CD4-positive, alpha-beta T cell (primary cell): ENCODE measurements at regions not wholly inside any gene's neighbourhood (a gene's known extent, or its start where the extent isn't known, plus 50 kb on each side); places are given as distances from the start of the nearest gene placed in this dataset.
"Not testable (repeated sequence)": the region's sequence is repeated elsewhere in the genome, so short reads cannot be mapped to it uniquely, and the experiment has no call there.

ENCODE experiments used
- ATAC-seq: fragments of 200-7000 bp; cut with Tn5 transposase; one replicate; pipeline ENCODE4 v1.10.0; 2022; ENCODE audit warnings: mild to moderate bottlenecking; ENCODE audit not compliant: poor library complexity
- CTCF ChIA-PET: fragments of 350-600 bp; sonication (Branson Sonifier 250); formaldehyde crosslinking; loops from one replicate; lab custom pipeline; 2021; ENCODE audit warnings: antibody characterized with exemption, inconsistent platforms; lab: Charles Lee
- POLR2A ChIA-PET: fragments of 350-600 bp; sonication (Branson Sonifier 250); formaldehyde crosslinking; loops from one replicate; lab custom pipeline; 2021; ENCODE audit warnings: antibody characterized with exemption, inconsistent platforms; lab: Charles Lee
- DNase-seq, 14 experiments: peaks; one replicate each; pipeline ENCODE4 v3.0.0-alpha.2; 2013 to 2020; ENCODE audit warnings: mixed read lengths in 2 of 14
- H3K27ac ChIP-seq, 2 donors: one replicate each; pipeline versions ENCODE4 v1.5.1 to v1.7.0; 2013; ENCODE audit warnings: low read length in 2 of 2, low read depth in 1 of 2, mild to moderate bottlenecking in 1 of 2
- H3K27me3 ChIP-seq, 2 experiments: 1 replicate in 1 of 2; 2 replicates in 1 of 2; pipeline versions ENCODE4 v1.6.1 to v1.7.0; 2013; ENCODE audit warnings: low read length in 2 of 2, control low read depth in 1 of 2, mild to moderate bottlenecking in 1 of 2, moderate library complexity in 1 of 2; ENCODE audit not compliant: insufficient read depth in 2 of 2, control insufficient read depth in 1 of 2
- H3K36me3 ChIP-seq: one replicate; pipeline ENCODE4 v1.6.1; 2013; ENCODE audit warnings: low read length, control low read depth; ENCODE audit not compliant: insufficient read depth
- H3K4me1 ChIP-seq: one replicate; pipeline ENCODE4 v1.6.1; 2013; ENCODE audit warnings: low read length, control low read depth; ENCODE audit not compliant: insufficient read depth
- H3K4me3 ChIP-seq: one replicate; pipeline ENCODE4 v1.5.1; 2013; ENCODE audit warnings: mild to moderate bottlenecking, low read length, moderate library complexity
- H3K9me3 ChIP-seq, 2 experiments: 1 replicate in 1 of 2; 2 replicates in 1 of 2; pipeline versions ENCODE4 v1.6.1 to v1.7.0; 2013; ENCODE audit warnings: low read length in 2 of 2, mild to moderate bottlenecking in 2 of 2, control low read depth in 1 of 2, moderate library complexity in 1 of 2; ENCODE audit not compliant: control insufficient read depth in 1 of 2, insufficient read depth in 1 of 2
- H3K27ac Mint-ChIP-seq: one replicate; pipeline ENCODE4 v1.8.0; 2020; ENCODE audit warnings: mixed read lengths
- H3K27me3 Mint-ChIP-seq: one replicate; pipeline ENCODE4 v1.8.0; 2021; ENCODE audit warnings: mixed read lengths
- H3K36me3 Mint-ChIP-seq: one replicate; pipeline ENCODE4 v1.8.0; 2021; ENCODE audit warnings: low read depth, mixed read lengths
- H3K4me1 Mint-ChIP-seq: one replicate; pipeline ENCODE4 v1.8.0; 2021; ENCODE audit warnings: low read depth, mixed read lengths
- H3K4me3 Mint-ChIP-seq: one replicate; pipeline ENCODE4 v1.8.0; 2020; ENCODE audit warnings: mild to moderate bottlenecking, mixed read lengths
- H3K9me3 Mint-ChIP-seq: one replicate; pipeline ENCODE4 v1.8.0; 2020; ENCODE audit warnings: mixed read lengths
- intact Hi-C, 2 experiments: fragments of 100-400 bp; cut with DNase I in 1 of 2; cut with micrococcal nuclease in 1 of 2; formaldehyde crosslinking; loops; one replicate each; pipeline versions ENCODE4 v1.15.1 to v1.9.0; 2023 to 2025; cut with DNase I, micrococcal nuclease
- TF ChIP-seq, protein P1 (sequence below): fragments of 200-600 bp; IDR thresholded peaks from one replicate; pipeline ENCODE4 v1.8.0; 2022; ENCODE audit warnings: antibody characterized with exemption, mild to moderate bottlenecking

DNA sequence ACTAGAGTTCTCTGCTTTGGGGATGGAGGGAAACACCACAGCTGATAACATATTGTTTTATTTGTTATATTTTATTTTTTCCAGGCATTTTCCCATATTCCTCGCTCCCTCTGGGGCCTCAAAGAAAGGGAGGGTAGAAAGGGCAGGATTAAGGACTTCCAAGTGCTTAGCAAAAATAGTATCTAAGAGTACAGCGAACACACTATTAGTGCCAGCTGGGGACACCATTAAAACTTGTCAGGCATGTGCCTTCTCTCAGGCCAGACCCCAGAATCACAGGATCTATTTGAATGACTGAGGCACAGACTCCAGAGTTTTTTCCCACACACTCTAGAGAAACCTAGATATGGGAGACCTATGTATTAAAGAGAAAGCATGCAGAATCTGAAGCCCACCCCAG lies 451.0 kb upstream of the TRPC7 start:
- DNase-seq (no peak), ATAC-seq (no peak)
- ChIA-PET POLR2A (no interaction called here), CTCF (no interaction called here)
- H3K27ac Mint-ChIP-seq = no peak overlapping the region
- Histone ChIP-seq H3K27me3 (no peaks in the 10 kb centered on the region), H3K27ac (no peak overlapping the region), H3K4me3 (no peak overlapping the region), H3K4me1 (no peaks in the 10 kb centered on the region), H3K36me3 (no peaks in the 10 kb centered on the region), H3K9me3 (peaks cover 0 to 3% of the 10 kb centered on the region in 2 experiments)
- no peaks in the 10 kb centered on the region for H3K36me3 Mint-ChIP-seq
- H3K4me3 Mint-ChIP-seq = no peak overlapping the region
- TF ChIP-seq, protein P1, sequence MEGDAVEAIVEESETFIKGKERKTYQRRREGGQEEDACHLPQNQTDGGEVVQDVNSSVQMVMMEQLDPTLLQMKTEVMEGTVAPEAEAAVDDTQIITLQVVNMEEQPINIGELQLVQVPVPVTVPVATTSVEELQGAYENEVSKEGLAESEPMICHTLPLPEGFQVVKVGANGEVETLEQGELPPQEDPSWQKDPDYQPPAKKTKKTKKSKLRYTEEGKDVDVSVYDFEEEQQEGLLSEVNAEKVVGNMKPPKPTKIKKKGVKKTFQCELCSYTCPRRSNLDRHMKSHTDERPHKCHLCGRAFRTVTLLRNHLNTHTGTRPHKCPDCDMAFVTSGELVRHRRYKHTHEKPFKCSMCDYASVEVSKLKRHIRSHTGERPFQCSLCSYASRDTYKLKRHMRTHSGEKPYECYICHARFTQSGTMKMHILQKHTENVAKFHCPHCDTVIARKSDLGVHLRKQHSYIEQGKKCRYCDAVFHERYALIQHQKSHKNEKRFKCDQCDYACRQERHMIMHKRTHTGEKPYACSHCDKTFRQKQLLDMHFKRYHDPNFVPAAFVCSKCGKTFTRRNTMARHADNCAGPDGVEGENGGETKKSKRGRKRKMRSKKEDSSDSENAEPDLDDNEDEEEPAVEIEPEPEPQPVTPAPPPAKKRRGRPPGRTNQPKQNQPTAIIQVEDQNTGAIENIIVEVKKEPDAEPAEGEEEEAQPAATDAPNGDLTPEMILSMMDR = no peak
- no peaks in the 10 kb centered on the region for H3K9me3 Mint-ChIP-seq
- intact Hi-C loops = no loop called here
- H3K4me1 Mint-ChIP-seq = no peaks in the 10 kb centered on the region
- no peaks in the 10 kb centered on the region for H3K27me3 Mint-ChIP-seq

DNA sequence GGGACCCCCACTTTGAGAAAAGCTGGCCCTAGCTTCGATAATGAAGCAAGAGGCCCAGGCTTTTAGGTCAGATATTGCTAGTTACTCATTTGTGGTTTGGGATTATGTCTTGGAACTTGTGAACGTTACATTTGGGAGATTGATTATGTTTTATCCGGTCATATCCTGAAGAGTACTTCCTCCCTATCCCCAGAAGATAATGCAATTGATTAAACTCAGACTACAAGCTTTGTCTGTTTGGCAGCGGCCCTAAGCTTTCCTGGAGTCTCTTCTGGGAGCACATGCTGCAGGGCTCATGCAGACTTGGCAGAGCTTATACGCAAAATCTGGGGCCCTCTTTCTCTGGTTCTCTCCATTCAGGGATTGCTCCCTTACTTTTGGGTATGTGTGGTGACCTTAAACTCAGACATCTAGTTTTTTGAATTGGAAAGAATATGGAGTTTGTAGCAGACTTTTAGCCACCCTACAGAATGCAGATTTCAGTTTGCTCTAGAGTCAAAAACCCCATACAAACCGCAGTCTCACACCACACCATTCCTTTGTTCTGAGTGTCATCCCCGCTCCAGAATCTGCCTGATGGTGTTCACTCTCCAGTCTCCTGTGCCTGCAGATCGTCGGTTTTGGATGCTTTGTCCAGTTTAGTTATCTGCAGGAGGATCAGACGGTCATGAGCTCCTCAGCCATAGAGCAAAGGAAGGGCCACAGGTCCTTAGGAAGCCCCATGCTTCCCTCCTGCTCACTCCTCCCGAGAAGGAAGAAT lies 449.5 kb upstream of the TRPC7 start:
- no peaks in the 10 kb centered on the region for H3K9me3 Mint-ChIP-seq
- ChIA-PET POLR2A (no interaction called here), CTCF (no interaction called here)
- H3K9me3 ChIP-seq = peaks cover 0 to 3% of the 10 kb centered on the region in 2 experiments
- no peak overlapping the region for H3K27ac ChIP-seq
- no peaks in the 10 kb centered on the region for H3K36me3 Mint-ChIP-seq
- H3K4me1 Mint-ChIP-seq = no peaks in the 10 kb centered on the region
- H3K27me3 Mint-ChIP-seq = no peaks in the 10 kb centered on the region
- ATAC-seq (no peak), DNase-seq (no peak)
- no peaks in the 10 kb centered on the region for H3K4me1 ChIP-seq
- H3K4me3 Mint-ChIP-seq = no peak overlapping the region
- H3K27me3 ChIP-seq = no peaks in the 10 kb centered on the region
- intact Hi-C loops = no loop called here
- no peak overlapping the region for H3K4me3 ChIP-seq
- no peaks in the 10 kb centered on the region for H3K36me3 ChIP-seq
- H3K27ac Mint-ChIP-seq = no peak overlapping the region
- TF ChIP-seq, protein P1 = no peak

GRCh38 chr5:136812270-136812669 lies 446.9 kb upstream of the TRPC7 start:
- H3K36me3 Mint-ChIP-seq, DNase-seq, H3K36me3 ChIP-seq, intact Hi-C loops, H3K27ac ChIP-seq, H3K27ac Mint-ChIP-seq, H3K4me1 Mint-ChIP-seq, H3K27me3 ChIP-seq, CTCF ChIA-PET, H3K4me3 Mint-ChIP-seq, H3K9me3 Mint-ChIP-seq, ATAC-seq, H3K9me3 ChIP-seq, H3K4me1 ChIP-seq, POLR2A ChIA-PET, H3K4me3 ChIP-seq, H3K27me3 Mint-ChIP-seq: not testable (repeated sequence)

DNA sequence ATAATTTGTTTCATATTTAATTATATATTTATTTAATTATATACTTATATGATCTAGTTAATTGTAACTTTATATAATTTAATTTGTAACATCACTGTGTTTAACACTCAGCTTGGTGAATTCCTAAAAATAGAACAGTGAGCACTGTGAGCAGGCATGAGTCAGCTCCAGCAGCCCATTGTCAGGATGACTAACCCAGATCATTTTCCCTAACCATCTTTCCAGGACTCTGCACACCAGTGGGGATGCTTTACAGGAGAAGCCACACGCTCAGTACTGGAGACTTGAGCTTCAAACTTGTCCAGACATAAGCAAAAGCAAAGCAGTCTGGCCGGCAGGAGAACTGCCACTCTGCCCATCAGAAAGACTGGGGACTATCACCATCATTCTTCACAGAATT lies 446.2 kb upstream of the TRPC7 start:
- Histone ChIP-seq H3K27me3 (no peaks in the 10 kb centered on the region), H3K9me3 (peaks cover 0 to 3% of the 10 kb centered on the region in 2 experiments), H3K4me3 (no peak overlapping the region), H3K27ac (no peak overlapping the region), H3K4me1 (no peaks in the 10 kb centered on the region), H3K36me3 (no peaks in the 10 kb centered on the region)
- intact Hi-C loops = no loop called here
- ATAC-seq = no peak
- Mint-ChIP-seq H3K4me1 (no peaks in the 10 kb centered on the region), H3K27ac (no peak overlapping the region), H3K27me3 (no peaks in the 10 kb centered on the region), H3K9me3 (no peaks in the 10 kb centered on the region), H3K4me3 (no peak overlapping the region), H3K36me3 (no peaks in the 10 kb centered on the region)
- POLR2A ChIA-PET = no interaction called here
- CTCF ChIA-PET = no interaction called here
- TF ChIP-seq, protein P1 = no peak
- DNase-seq = no peak
